ENCODE measurements at regions not wholly inside any gene's neighbourhood (a gene's known extent, or its start where the extent isn't known, plus 50 kb on each side); places are given as distances from the start of the nearest gene placed in this dataset.

- TF ChIP-seq MZF1 (tag by site-specific recombination; IDR thresholded peaks at IDR 0.05; ENCODE audit: borderline replicate concordance), result no peak
- TF ChIP-seq SP2 (tag by site-specific recombination; IDR thresholded peaks at IDR 0.05), result no peak
- no peak for TF ChIP-seq ZSCAN16 (tag by site-specific recombination; IDR thresholded peaks at IDR 0.05)
- no peak for TF ChIP-seq ZNF560 (tag by site-specific recombination; IDR thresholded peaks at IDR 0.05; ENCODE audit: borderline replicate concordance)
- TF ChIP-seq TCF7L2 (IDR thresholded peaks at IDR 0.05; ENCODE audit: borderline replicate concordance, low read depth, low read length), result no peak
- no peak for TF ChIP-seq ZNF629 (tag by site-specific recombination; IDR thresholded peaks at IDR 0.05)
- TF ChIP-seq TSHZ1 (tag by site-specific recombination; IDR thresholded peaks at IDR 0.05; ENCODE audit: borderline replicate concordance), result no peak
- TF ChIP-seq ZBTB7A (tag by site-specific recombination; IDR thresholded peaks at IDR 0.05; ENCODE audit: low read depth), result no peak
- no peak for TF ChIP-seq CTCF (tag by site-specific recombination; IDR thresholded peaks at IDR 0.05)
These were observed 202.1 kb downstream of the NXNL2 start for GRCh38 chr9:88737031-88737430.
